Stimulated activated CD4-positive, alpha-beta T cell treated with anti-CD3 and anti-CD28 coated beads, Interleukin-12 subunit alpha, Interleukin-12 subunit beta, amount 100 ng/mL, for 4 hours (primary cell): ENCODE measurements at regions not wholly inside any gene's neighbourhood (a gene's known extent, or its start where the extent isn't known, plus 50 kb on each side); places are given as distances from the start of the nearest gene placed in this dataset.

Experiments
- DNase-seq: peaks from one replicate; pipeline ENCODE4 v3.0.0-alpha.2; 2020

- DNase-seq, result no peak
Observed at GRCh38 chr2:136448986-136449780, 316.2 kb upstream of the THSD7B start.

- no peak for DNase-seq
Observed at GRCh38 chr2:136448432-136448831, 316.9 kb upstream of the THSD7B start.

- DNase-seq, result no peak
Observed at GRCh38 chr2:136444323-136444722, 321.0 kb upstream of the THSD7B start.

- DNase-seq, result no peak
Observed at GRCh38 chr2:136443661-136444060, 321.7 kb upstream of the THSD7B start.

- DNase-seq, result no peak
Observed at GRCh38 chr2:136441979-136442714, 323.2 kb upstream of the THSD7B start.

GRCh38 chr2:136439064-136439676 lies 321.2 kb upstream of the CXCR4 start:
- no peak for DNase-seq

- DNase-seq, result no peak
Observed at GRCh38 chr2:136437461-136437860, 319.5 kb upstream of the CXCR4 start.

- DNase-seq, result no peak
Observed at GRCh38 chr2:136436936-136437335, 319.0 kb upstream of the CXCR4 start.

GRCh38 chr2:136434251-136434715 lies 316.3 kb upstream of the CXCR4 start:
- no peak for DNase-seq

- DNase-seq, result no peak
Observed at GRCh38 chr2:136433261-136433660, 315.3 kb upstream of the CXCR4 start.

- DNase-seq, result no peak
Observed at GRCh38 chr2:136424112-136424511, 306.2 kb upstream of the CXCR4 start.

GRCh38 chr2:136423516-136423996 lies 305.6 kb upstream of the CXCR4 start:
- DNase-seq, result peak; percentile 76

GRCh38 chr2:136422512-136422911 lies 304.6 kb upstream of the CXCR4 start:
- no peak for DNase-seq

GRCh38 chr2:136420346-136420745 lies 302.4 kb upstream of the CXCR4 start:
- DNase-seq, result no peak

- no peak for DNase-seq
Observed at GRCh38 chr2:136411946-136412345, 294.0 kb upstream of the CXCR4 start.

- DNase-seq, result no peak
Observed at GRCh38 chr2:136410673-136411072, 292.7 kb upstream of the CXCR4 start.

GRCh38 chr2:136408795-136409194 lies 290.8 kb upstream of the CXCR4 start:
- DNase-seq, result no peak

GRCh38 chr2:136407952-136408318 lies 290.0 kb upstream of the CXCR4 start:
- no peak for DNase-seq

- no peak for DNase-seq
Observed at GRCh38 chr2:136407117-136407951, 289.4 kb upstream of the CXCR4 start.

- no peak for DNase-seq
Observed at GRCh38 chr2:136404925-136405324, 287.0 kb upstream of the CXCR4 start.

GRCh38 chr2:136404176-136404575 lies 286.2 kb upstream of the CXCR4 start:
- DNase-seq, result no peak

- no peak for DNase-seq
Observed at GRCh38 chr2:136402281-136402680, 284.3 kb upstream of the CXCR4 start.
